Left colon (tissue), 2 donors: ENCODE measurements at regions not wholly inside any gene's neighbourhood (a gene's known extent, or its start where the extent isn't known, plus 50 kb on each side); places are given as distances from the start of the nearest gene placed in this dataset.

Experiments
- ATAC-seq: fragments of 200-7000 bp; cut with Tn5 transposase; one replicate; pipeline ENCODE4 v1.9.1; 2020; ENCODE audit warnings: mild to moderate bottlenecking, moderate library complexity
- DNase-seq, 2 donors: peaks; one replicate each; pipeline ENCODE4 v3.0.0-alpha.2; 2020
- intact Hi-C, 2 donors: fragments of 100-400 bp; cut with DNase I in 1 of 2; cut with micrococcal nuclease in 1 of 2; formaldehyde crosslinking; loops; one replicate each; pipeline versions ENCODE4 v1.11.2 to v1.14.0; 2022; cut with DNase I, micrococcal nuclease
- donor health status: DM: no; HTN: no; CAD: no.
- donor health status: DM: yes; HTN: yes; CAD: no.

DNA sequence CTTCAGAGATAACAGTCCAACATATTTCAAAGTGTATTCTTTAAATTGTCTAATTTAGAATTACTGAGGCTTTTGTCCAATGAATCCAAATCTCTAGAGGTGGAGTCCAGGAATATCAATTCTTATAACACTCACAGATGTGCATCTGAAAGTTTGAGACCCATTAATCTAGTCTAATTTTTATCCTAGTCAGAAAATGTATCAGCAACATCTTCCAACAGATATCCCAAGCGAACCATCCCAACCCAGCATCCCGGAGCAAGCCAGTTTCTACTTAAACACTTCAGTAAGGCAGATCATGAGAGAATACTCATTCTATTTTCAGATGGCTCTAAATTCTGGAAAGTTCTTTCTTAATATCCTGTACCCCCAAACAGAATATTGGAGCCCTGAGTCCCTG, 113.5 kb downstream of the BBS10 start:
- intact Hi-C loops: no loop called here
- ATAC-seq (no peak), DNase-seq (no peak)

DNA sequence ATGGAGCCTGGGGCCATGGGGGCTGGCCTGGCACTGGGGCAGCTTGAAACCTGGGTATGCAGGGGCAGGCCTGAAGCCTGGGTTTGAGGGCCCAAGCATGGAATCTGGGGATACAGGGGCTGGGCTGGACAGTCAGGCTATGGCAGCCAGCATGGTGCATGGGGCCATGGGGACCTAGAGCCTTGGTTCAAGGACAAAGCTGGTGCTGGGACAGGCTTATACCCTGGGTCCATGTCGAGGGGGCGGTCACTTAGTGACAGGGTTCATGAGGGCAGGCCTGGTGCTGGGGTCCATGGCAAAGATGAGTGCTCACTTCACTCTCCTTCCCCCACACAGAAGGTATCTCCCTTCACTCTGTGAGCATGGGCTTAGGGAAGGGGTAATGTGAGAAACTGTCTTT, 116.2 kb downstream of the BBS10 start:
- no peak for ATAC-seq
- intact Hi-C loops: no loop called here
- no peak for DNase-seq

DNA sequence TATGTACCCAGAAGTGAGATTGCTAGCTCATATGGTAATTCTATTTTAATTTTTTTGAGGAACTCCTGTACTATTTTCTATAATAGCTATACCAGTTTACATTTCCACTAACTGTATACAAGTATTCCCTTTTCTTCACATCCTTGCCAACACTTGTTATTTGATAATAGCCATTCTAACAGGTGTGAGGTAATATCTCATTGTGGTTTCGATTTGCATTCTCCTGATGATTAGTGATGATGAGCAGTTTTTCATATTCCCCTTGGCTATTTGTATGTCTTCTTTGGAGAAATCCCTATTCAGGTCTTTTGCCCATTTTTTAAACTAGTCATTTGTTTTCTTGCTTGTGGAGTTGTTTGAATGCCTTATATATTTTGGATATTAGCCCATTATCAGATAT, 121.3 kb downstream of the BBS10 start:
- no peak for ATAC-seq
- intact Hi-C loops: no loop called here
- DNase-seq: no peak

DNA sequence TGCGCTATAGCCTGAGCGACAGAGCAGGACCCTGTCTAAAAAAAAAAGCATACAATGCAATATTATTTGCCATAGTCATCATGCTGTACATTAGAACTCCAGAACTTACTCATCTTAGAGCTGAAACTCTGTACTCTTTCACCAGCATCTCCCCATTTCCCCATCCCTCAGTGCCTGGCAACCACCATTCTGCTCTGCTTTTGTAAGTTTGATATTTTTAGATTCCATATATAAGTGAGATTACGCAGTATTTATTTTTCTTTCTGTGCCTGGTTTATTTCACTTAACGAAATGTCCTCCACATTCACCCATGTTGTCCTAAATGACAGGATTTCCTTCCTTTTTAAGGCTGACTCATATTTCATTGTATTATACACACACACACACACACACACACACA, 121.8 kb downstream of the BBS10 start:
- DNase-seq: no peak

DNA sequence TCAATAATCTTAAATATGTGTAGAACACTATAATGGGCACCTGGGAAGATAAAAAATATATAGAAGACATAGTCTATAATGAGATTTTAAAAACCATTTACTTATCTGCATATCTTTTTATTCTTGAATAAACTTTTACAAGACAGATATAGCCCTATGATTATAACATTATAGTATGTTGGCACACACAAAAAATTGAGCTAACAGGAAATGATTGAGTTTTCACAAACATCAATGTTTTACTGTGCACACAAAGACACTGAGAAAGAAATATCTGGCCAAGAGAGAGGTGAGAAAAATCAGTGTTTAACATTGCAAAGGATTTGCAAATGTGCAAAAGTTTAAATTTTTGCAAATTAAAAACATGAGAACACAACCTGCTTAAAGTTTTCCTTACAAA, 124.3 kb downstream of the BBS10 start:
- intact Hi-C loops: no loop called here
- DNase-seq: no peak
- no peak for ATAC-seq

More for the DNA sequence above, 121.8 kb downstream of the BBS10 start:
- no peak for ATAC-seq
- intact Hi-C loops: no loop called here

DNA sequence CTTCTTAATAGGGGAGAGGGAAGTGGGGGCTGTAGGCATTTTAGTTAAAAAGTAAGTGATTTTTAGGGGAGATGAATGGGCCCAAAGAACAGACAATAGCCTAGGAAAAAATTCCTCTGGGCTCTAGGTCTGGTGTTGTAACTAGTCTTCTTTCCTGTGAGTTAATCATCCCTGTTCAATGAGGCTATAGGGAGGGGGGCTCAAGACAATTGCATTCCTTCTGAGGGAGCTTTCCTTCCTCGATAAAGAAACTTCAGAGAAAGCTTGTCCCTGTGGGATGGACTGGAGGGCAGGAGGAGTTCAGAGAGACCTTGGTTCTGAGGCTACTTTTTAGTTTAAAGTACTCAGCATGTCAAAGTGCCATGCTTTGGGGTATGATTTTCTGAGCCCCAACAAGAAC, 127.2 kb downstream of the BBS10 start:
- DNase-seq (no peak), ATAC-seq (no peak)
- intact Hi-C loops: no loop called here

DNA sequence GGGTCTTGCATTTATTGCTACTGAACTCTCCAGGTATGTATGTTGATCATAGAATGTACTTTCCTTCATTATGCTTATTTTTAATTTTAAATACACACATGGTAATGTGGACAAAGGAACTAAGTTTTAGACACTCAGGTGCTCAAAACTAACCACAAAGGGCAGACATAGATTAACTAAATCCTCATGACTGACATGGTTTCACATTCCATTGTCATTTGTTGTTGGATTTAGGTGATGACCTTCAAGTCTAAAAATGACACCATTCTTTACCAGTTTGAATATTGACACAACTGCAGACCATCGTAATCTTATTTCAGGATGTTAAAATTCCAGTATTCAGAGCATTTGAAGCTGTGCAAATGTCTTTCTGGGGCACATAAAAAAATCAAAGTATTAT, 128.4 kb downstream of the BBS10 start:
- ATAC-seq (no peak), DNase-seq (no peak)
- intact Hi-C loops: no loop called here

DNA sequence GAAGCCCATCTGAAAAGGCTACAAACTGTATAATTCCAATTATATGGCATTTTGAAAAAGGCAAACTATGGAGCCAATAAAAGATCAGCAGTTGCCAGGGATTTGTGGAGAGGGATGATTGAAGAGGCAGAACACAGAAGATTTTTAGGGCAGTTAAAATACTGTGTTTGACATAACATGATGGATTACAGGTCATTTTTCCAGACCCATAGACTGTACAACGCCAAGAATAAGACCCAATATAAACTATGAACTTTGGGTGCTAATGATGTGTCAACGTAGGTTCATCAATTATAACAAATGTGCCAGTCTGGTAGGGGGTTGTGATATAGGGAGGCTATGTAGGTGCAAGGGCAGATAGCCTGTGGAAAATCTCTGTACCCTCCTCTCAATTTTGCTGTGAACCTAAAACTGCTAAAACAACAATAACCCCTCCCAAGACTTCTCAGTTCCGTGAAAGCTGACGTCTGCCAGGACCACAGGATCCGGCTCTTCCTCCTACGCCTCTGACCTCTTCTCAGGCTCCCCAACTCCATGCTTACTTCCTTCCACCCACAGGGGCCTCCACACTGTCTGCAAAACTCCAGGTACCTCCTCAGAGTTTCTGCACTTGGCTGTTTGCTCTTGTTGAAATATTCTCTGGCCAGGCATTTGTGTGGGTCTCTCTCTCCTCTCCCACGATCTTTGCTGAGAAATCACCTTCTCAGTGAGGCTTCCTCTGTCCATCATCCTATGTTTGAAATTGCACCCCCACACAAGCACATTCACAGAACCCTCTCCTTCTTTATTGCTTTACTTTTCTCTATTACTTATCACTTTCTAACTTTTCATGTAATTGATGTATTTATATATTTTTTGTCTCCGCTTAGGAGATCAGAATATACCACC, 131.4 kb downstream of the BBS10 start:
- intact Hi-C loops: no loop called here
- DNase-seq (no peak), ATAC-seq (no peak)

DNA sequence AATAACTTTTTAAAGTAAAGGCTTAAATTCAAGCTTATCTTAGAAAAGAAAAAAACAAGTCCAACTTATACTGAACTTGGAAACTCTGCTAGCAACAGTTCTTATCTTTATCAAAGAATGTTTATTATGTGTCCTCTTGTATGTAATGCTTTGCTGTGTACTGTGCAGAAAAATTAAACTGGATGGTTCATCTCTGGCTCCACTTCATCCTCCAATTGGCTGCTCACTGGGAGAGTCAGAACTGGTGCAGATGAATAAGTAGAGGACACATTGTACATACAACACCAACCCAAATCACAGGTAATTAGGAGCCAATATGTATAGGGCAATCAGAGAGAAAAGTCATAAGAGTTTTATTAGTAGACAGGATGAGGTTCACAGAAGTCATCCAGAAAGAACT, 123.6 kb upstream of the NAP1L1 start:
- intact Hi-C loops: no loop called here
- no peak for ATAC-seq
- DNase-seq: no peak

DNA sequence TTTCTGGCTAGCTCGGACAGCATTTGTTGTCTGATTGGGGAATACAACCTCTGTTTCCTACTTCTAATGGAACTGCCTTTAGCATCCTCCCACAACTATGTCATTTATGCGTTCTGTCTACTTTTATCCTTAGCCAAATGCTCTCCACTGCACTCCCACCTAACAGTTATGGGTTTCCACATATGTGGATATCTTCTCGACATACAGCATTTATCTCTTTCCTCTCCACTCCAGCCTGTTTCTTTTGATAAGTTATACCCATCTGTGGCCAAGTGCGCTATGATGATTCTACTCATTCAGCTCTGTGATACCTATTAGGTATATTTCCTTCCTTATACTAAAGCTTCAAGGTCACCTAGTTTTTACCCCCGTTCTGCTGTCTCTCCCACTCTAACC, 122.2 kb upstream of the NAP1L1 start:
- intact Hi-C loops: no loop called here
- no peak for ATAC-seq
- DNase-seq: no peak

DNA sequence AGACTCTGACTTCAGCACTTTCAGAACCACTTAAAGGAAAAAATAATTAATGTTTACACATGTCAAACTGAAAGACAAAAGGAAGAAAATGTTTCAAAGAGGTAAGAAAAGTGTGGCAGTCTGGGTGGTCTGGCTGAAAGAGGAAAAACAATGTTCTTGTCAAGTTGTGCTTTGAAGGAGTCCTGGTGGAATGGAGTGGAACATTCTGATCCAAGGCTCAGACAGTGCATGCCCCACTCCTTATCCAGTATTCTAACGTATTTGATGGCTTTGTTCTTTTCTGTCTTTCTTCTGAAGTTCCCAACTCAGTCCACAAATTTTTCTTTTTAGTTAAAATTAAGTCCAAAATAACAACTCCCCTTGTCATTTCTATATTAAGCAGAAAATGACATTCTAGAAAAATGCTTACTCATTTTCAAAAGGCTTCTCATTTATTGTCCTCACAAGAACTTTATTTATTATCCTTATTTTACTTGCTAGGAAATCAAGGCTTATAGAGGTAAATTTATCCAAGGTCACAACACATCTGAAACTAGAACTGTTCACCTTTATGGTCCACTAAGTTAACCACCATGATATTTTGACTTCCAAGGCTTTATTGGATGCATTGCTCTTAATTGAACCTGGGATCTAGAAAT, 121.7 kb upstream of the NAP1L1 start:
- no peak for DNase-seq
- intact Hi-C loops: no loop called here
- no peak for ATAC-seq

DNA sequence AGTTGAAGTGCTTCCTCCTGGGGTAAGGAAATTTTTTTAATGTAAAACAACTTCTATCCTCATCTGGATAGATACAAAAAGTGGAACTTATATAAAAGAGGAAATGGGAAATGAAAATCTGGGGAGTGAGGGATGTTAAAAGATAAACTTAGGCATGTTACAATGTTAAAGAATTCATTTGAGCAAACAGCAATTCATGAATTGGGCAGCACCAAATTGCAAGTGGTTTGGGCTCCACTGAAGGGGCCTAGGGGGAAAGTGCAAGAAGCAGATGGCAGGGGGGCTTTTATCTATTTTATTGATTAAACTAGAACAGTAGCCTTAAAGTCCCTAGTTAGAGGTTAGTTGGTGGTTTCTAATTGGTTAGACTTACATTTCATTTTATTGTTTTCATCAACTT, 118.1 kb upstream of the NAP1L1 start:
- DNase-seq: no peak
- no peak for ATAC-seq
- intact Hi-C loops: no loop called here

DNA sequence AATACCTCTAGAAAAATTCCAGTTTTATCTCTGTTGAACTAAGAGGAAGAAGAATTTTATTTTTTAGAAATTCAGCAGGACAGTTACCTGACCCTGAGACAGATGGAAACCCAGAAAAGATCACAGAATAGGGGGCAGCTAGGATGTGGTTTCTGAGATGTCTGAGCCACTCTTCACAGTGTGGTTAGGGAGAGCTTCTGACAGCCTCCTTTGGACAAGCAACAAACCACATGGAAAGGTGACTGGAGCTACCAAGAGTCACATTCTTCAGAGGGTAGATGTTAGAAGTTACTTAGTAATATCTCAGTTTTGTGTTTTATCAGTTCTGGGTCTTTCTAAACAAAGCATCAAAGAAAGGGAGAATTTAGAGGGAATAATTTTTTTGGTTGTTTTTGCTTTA, 117.3 kb upstream of the NAP1L1 start:
- intact Hi-C loops: no loop called here
- no peak for ATAC-seq
- DNase-seq: no peak

DNA sequence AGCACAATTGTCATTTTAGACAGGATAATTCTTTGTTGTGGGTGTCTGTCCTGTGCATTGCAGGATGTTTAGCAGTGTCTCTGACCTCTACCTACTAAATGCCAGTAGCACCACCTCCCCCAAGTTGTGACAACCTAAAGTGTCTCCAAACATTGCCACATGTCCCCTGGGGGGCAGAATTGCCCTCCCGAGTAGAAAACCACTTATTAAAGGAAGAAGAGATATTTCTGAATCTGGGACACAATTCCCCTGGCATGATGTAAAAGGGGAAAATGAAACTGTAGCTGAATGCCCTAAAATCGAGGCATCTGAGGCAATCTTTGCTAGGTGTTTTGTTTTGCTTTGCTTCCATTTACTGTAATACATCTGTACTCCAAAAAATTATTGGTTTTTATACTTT, 116.8 kb upstream of the NAP1L1 start:
- ATAC-seq: no peak
- no peak for DNase-seq
- intact Hi-C loops: no loop called here

DNA sequence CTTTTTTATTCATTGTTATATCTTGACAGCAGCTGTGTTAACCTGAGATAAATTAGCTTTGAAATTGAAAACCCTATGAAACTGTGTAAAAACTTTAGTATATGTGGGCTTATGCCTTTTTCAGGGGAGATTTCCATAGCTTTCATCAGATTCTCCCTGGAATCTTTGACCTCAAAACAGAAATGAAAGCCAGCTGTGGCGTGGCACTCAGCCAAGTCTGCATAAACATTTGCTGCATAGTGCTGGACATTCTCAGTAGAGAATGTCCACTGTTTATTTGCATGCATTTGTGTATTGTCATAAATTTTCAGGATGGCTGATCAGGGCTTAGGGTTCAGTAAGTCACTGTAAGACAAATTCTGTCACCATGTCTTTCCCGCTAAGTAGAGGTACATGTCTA, 115.3 kb upstream of the NAP1L1 start:
- no peak for ATAC-seq
- intact Hi-C loops: no loop called here
- DNase-seq: no peak

DNA sequence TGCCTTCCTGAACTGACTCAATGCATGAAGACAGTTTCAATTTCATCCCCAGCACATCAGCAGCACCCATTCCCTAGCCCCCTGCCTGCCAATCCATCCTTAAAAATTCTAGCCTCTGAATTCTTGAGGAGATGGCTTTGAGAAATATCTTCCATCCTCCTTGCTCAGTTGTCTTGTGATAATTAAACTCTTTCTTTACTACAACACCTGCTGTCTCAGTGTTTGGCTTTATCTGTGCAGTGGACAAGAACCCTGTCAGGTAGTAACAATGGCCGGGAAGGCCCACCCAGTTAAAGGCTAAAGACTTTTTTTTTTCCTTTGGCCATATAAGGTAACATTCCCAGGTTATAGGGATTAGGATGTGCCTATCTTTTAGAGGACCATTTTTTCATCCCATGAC, 114.4 kb upstream of the NAP1L1 start:
- ATAC-seq (no peak), DNase-seq (no peak)
- intact Hi-C loops: no loop called here

DNA sequence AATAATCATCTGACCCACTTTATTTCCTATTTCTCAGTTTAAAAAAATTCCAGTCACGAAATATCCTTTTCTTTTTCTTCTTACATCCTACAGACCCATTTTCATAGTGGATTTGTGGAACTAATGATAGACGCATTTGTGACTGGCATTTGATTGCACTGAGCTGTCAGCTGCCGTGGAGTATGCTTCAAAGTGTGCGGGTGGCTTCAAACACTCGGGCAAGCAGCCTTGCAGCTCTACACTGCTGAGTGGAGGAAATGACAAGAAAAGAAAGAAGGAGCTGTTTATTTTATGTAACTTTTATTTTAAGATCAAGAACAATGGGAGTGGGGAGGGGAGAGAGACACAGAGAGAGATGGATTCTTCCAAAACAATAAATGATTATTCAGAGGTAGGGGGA, 112.8 kb upstream of the NAP1L1 start:
- no peak for DNase-seq
- intact Hi-C loops: no loop called here
- no peak for ATAC-seq

DNA sequence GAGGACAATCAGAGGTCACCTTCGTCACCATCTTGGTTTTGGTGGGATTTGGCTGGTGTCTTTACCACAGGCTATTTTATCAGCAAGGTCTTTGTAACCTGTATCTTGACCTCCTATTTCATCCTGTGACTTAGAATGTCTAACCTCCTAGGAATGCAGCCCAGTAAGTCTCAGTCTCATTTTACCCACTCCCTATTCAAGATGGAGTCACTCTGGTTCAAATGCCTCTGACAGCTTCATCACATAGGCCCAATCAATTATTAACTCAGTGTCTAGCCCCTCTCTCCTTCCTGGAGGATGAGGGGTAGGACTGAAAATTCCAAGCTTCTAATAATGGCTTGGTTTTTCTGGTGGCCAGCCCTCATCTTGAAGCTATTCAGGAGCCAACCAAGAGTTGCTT, 111.4 kb upstream of the NAP1L1 start:
- no peak for ATAC-seq
- intact Hi-C loops: no loop called here

DNA sequence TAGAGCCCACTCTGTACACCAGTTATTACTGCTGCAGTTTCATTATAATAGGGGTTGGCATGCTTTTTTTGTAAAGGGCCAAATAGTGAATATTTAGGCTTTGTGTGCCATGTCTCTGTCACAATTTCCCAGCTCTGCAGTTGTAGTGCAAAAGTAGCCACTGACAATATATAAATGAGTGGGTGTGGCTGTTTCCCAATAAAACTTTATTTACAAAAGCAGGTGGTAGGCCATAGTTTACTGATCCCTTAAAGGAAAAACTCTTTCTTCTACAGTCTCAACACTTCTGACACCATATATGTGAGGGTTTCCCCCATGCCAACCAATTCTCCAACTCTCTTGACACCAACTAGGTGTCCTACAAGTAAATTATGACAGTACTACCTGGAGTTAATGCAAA, 110.2 kb upstream of the NAP1L1 start:
- no peak for DNase-seq
- no peak for ATAC-seq
- intact Hi-C loops: no loop called here

More for the DNA sequence above, 111.4 kb upstream of the NAP1L1 start:
- DNase-seq: no peak

DNA sequence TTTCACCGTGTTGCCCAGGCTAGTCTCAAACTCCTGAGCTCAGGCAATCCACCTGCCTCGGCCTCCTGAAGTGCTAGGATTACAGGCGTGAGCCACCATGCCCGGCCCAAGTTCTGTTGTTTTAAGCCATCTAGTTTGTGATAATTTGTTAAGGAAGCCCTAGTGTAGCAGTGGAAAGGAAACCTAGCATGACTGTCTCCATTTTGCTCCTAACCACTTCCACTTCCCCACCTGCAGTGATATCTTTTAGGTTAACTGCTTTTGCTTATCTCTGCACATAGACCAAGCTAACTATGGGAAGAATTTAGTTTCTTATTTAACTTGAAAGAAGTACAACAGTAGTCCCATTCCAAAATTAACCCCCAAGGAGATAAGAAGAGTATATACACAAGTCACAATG, 109.5 kb upstream of the NAP1L1 start:
- intact Hi-C loops: no loop called here
- no peak for ATAC-seq

DNA sequence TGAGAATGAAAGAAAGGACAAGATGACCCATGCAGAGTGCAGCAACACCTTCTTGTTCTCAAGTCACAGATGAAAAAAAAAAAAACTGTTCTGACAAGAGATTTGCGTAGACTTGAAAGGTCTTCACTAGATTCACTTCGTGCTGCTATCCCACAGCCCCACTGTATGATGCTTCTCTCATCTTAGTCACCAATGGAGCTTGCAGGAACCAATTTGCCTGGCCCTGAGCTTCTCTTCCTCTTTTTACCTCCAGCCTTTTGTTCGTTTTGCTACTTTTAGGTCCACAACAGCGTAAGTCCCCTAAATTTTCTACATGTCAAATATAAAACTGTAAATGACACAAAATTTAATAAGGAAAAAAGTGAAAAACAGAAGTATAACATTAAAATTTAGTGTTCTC, 107.9 kb upstream of the NAP1L1 start:
- intact Hi-C loops: no loop called here
- ATAC-seq: no peak
- no peak for DNase-seq

More for the DNA sequence above, 109.5 kb upstream of the NAP1L1 start:
- no peak for DNase-seq
